Muscle layer of duodenum (tissue), 2 donors: ENCODE measurements at regions not wholly inside any gene's neighbourhood (a gene's known extent, or its start where the extent isn't known, plus 50 kb on each side); places are given as distances from the start of the nearest gene placed in this dataset.

Experiments
- H3K27ac ChIP-seq: one replicate; pipeline ENCODE4 v1.7.0; 2013; ENCODE audit warnings: mild to moderate bottlenecking, low read length
- H3K27me3 ChIP-seq: one replicate; pipeline ENCODE4 v1.7.0; 2013; ENCODE audit warnings: low read depth, mild to moderate bottlenecking, control low read depth, low read length
- H3K36me3 ChIP-seq, 2 donors: one replicate each; pipeline ENCODE4 v1.7.0; 2013; ENCODE audit warnings: low read length in 2 of 2, control low read depth in 1 of 2, mild to moderate bottlenecking in 1 of 2; ENCODE audit not compliant: insufficient read depth in 2 of 2, control insufficient read depth in 1 of 2
- H3K4me1 ChIP-seq, 2 donors: one replicate each; pipeline ENCODE4 v1.7.0; 2013; ENCODE audit warnings: low read length in 2 of 2, mild to moderate bottlenecking in 2 of 2, control low read depth in 1 of 2, moderate library complexity in 1 of 2; ENCODE audit not compliant: insufficient read depth in 2 of 2, control insufficient read depth in 1 of 2
- H3K4me3 ChIP-seq, 2 donors: one replicate each; pipeline ENCODE4 v1.7.0; 2013; ENCODE audit warnings: low read length in 2 of 2, low read depth in 1 of 2, mild to moderate bottlenecking in 1 of 2
- H3K9me3 ChIP-seq, 2 donors: one replicate each; pipeline ENCODE4 v1.7.0; 2013; ENCODE audit warnings: low read length in 2 of 2, control low read depth in 1 of 2, mild to moderate bottlenecking in 1 of 2; ENCODE audit not compliant: control insufficient read depth in 1 of 2
- donor health status: healthy.

DNA sequence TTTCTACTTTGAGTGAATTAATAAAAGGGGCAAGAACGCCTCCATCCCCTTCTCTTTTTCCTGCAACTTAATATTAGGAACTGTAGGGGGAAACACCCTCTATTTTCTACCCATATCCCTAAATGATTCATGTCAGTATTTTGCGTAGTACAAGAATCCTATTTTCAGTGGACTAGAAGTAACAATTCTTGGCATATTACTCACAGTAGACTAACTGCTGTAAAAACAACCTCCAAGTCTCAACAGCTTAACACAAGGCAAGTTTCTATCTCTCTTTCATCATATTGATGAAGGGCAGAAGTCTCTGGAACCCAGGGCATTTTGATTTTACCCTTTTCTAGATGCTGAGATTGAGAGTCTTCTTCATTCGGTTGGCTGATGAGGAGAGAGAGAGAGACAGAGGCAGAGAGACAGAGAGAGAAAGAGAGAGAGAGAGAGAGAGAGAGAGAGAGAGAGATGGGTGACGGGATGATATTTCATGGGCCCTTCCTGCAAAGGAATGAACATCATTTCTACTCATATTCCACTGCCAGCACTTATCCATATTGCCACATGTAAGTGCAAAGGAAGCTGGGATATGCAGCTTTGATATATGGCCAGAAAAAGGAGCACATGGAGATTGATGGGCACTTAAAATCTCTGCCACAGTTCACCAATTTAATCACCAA lies 481.6 kb downstream of the LPIN1 start:
- no peaks in the 10 kb centered on the region for H3K36me3 ChIP-seq
- H3K4me3 ChIP-seq, result no peak overlapping the region
- H3K27ac ChIP-seq, result no peak overlapping the region
- peaks cover 0 to 8% of the 10 kb centered on the region in 2 donors for H3K9me3 ChIP-seq
- peaks cover 0 to 5% of the 10 kb centered on the region in 2 donors for H3K4me1 ChIP-seq
- H3K27me3 ChIP-seq, result no peaks in the 10 kb centered on the region

DNA sequence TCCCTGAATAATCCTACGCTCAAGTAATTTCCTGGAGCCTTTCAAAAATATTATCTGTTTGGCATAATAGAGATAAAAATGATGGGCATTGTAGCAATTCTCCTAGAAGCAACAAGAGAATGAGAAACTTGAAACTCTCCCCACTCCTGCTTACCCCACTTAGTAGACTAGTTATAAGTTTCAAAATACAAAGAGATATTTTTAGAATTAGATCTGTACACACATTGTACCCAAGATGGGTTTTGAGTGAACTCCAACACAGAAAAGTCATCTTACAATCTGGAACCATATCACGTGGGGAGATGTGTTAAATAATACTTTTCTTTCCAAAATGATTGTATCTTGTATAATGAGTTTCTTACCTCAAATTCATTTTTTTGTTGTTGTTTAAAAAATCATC lies 484.9 kb downstream of the LPIN1 start:
- Histone ChIP-seq H3K27me3 (no peaks in the 10 kb centered on the region), H3K4me3 (no peak overlapping the region), H3K9me3 (no peaks in the 10 kb centered on the region), H3K27ac (no peak overlapping the region), H3K36me3 (no peaks in the 10 kb centered on the region), H3K4me1 (peaks cover 0 to 14% of the 10 kb centered on the region in 2 donors)

DNA sequence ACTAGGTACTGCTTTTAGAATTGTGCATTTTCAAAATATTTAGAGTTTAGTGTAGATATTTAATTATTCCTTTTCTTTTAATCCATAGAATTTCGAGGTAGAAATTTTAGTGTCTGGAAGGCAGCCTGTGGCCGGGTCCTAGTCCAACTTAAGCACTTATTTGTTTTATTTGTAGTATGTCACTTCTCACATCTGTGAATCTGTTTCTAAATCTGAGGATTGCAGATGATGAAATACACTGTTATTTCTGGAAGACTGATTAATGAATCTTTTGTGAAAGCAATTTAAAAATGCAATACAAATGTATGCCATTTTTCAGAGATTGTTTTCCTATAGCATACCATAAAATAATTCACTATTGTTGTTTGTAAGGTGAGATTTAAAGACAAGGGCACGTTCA lies 483.9 kb upstream of the TRIB2 start:
- Histone ChIP-seq H3K9me3 (no peaks in the 10 kb centered on the region), H3K4me3 (no peak overlapping the region), H3K36me3 (no peaks in the 10 kb centered on the region), H3K27me3 (no peaks in the 10 kb centered on the region), H3K27ac (no peak overlapping the region), H3K4me1 (peaks cover 0 to 9% of the 10 kb centered on the region in 2 donors)

DNA sequence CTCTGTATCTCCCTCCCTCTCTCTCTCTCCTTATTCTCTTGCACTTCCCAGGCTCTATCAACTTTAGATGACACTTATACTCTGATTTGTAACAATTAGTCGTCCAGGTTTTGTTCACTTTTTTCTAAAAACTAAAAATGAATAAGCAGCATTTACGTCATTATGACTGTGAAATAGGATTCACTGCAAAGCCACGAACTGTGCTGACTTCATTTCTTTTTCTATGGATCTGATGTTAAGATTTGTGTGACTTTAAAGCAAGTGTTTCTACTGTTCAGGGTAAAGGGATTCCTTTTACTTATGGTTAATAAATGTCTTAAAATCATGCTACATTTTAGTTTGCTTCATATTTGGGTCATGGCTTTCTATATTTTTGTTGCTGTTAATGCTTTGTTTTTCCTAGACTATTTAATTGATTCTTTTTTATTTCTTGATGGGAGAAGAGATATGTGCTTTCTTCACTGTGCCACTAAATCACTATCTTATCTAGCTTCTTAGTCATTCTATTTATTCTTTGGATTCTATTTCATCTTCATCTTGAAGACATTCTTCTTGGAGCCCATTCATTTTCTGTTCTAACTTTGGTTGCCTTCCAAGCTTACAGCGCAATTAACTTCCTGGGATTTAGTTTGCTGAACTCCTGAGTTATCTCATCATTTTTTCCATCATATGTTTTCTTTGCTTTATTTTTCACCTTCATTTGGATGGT lies 480.4 kb upstream of the TRIB2 start:
- H3K36me3 ChIP-seq, result no peaks in the 10 kb centered on the region

DNA sequence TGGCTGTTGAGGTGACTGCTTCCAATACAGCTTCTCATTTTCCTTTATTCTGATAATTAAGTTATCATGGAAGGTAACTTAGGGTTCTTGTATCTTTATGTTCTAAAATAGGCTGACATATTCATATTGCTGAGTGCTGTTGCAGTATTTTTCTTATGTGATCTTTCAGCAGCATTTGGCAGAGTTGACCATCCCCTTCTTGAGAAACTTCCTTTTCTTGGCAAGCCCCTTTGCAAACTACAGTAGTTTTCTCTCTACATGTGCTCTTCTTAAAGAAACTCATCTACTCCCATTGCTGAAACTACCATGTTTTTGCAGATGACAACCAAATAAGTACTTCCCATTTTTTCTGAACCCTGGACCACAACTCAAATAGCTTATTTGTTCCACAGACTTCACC lies 476.5 kb upstream of the TRIB2 start:
- peaks cover 0 to 6% of the 10 kb centered on the region in 2 donors for H3K4me1 ChIP-seq
- no peak overlapping the region for H3K27ac ChIP-seq
- H3K4me3 ChIP-seq, result no peak overlapping the region
- H3K27me3 ChIP-seq, result no peaks in the 10 kb centered on the region
- H3K36me3 ChIP-seq, result no peaks in the 10 kb centered on the region
- no peaks in the 10 kb centered on the region for H3K9me3 ChIP-seq

More for the DNA sequence above, 480.4 kb upstream of the TRIB2 start:
- Histone ChIP-seq H3K27ac (no peak overlapping the region), H3K27me3 (no peaks in the 10 kb centered on the region), H3K4me1 (peaks cover 0 to 9% of the 10 kb centered on the region in 2 donors), H3K4me3 (no peak overlapping the region), H3K9me3 (no peaks in the 10 kb centered on the region)

DNA sequence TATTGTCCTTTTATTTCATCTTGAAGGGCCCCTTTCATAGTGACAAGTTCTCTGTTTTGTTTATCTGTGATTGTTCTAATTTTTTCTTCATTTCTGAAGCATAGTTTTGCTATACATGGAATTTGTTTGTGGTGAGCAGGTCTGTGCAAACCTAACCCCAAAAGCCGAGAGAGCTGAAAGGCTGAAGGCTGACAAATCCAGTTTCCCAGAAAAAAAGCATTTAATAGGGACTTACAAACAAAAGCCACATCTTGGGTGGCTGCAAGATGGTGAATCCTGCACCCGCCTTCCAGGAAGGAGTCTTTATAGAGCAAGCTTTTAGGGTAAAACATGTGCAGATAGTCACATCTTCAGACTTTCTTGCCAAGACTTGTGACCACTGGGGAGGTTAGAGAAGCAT lies 473.4 kb upstream of the TRIB2 start:
- Histone ChIP-seq H3K4me1 (no peaks in the 10 kb centered on the region), H3K36me3 (no peaks in the 10 kb centered on the region), H3K4me3 (no peak overlapping the region), H3K9me3 (no peaks in the 10 kb centered on the region), H3K27me3 (no peaks in the 10 kb centered on the region), H3K27ac (no peak overlapping the region)

DNA sequence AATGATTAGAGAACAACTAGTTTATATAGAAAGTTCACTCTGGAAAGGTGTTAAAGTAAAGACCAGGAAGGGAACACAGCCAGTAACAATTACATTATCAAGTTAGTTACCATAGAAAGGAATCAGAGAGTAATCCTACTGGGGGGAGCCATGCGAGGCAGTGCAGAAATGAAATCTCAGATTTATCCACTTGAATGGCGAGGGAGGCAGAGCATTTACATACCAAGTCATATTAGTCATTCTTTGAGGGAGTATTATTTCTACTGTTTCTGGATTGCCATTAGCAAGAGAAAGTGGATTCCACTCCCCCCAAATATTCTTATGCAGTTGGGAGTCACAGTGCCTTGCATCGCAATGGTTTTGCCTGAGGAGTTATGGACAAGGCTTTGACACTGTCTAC lies 472.7 kb upstream of the TRIB2 start:
- H3K27ac ChIP-seq, result no peak overlapping the region
- H3K9me3 ChIP-seq, result no peaks in the 10 kb centered on the region
- H3K4me3 ChIP-seq, result no peak overlapping the region
- H3K4me1 ChIP-seq, result no peaks in the 10 kb centered on the region
- H3K27me3 ChIP-seq, result no peaks in the 10 kb centered on the region
- H3K36me3 ChIP-seq, result no peaks in the 10 kb centered on the region

DNA sequence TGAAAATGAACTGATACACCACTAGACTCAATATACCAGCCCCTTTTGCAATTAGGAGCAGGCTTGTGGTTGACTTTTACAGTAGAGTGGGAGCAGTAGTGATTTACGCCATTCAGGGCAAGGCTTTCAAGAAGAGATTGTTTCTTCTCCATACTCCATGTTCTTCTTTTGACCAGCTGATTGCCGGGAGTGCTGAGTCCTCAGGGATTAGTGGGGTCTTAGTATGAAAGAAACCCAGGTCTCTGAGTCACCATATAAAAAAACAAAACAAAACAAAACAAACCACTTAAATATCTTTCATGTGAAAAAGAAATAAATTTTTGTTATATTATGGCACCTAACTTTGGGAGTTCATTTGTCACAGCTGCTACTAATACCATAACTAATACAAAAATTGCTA lies 465.6 kb upstream of the TRIB2 start:
- no peaks in the 10 kb centered on the region for H3K36me3 ChIP-seq
- no peak overlapping the region for H3K4me3 ChIP-seq
- H3K27ac ChIP-seq, result no peak overlapping the region
- no peaks in the 10 kb centered on the region for H3K4me1 ChIP-seq
- no peaks in the 10 kb centered on the region for H3K27me3 ChIP-seq
- H3K9me3 ChIP-seq, result no peaks in the 10 kb centered on the region

DNA sequence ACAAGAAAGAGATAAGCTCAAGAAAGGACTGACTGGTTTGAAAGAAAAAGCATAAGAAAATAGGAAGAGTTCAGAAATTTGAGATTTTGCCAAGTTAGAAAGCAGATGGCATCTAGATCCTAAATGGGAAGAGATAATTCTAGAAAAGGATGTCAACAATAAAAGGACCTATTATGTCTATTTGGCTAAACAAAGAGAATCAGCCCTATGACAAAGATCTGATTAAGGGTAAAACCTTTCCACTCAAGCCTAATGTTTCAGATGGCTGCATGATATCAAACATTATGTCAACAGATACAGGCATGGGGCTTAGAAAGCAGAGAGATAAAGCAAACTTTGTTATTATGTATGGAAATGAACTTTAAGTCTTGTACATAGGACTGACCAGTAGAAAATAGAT lies 465.0 kb upstream of the TRIB2 start:
- no peak overlapping the region for H3K27ac ChIP-seq
- no peaks in the 10 kb centered on the region for H3K4me1 ChIP-seq
- H3K9me3 ChIP-seq, result no peaks in the 10 kb centered on the region
- H3K36me3 ChIP-seq, result no peaks in the 10 kb centered on the region
- H3K4me3 ChIP-seq, result no peak overlapping the region
- no peaks in the 10 kb centered on the region for H3K27me3 ChIP-seq

DNA sequence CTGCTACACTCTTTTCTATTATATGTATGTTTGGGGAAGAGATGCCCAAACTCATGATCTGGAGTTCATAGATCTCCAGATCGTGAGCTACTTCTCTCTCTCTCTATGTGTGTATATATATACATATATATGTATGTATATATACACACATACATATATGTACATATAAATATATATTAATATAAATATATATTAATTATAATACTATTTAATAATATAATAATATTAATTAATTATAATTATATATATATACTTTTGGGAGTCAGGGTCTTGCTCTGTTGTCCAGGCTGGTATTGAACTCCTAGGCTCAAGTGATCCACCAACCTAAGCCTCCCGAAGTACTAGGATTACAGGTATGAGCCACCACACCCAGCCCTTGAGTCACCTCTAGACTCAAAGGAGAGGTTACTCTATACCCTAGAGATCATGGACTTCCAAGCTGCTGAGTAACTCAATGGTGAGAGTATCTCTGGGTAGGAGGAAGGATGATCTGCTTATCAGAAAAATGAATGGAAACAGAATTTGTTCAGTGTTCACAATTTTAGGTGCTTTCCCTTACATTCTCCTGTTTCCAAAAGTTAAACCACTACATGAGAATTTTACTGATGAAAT lies 463.5 kb upstream of the TRIB2 start:
- no peak overlapping the region for H3K27ac ChIP-seq
- H3K4me3 ChIP-seq, result no peak overlapping the region
- no peaks in the 10 kb centered on the region for H3K36me3 ChIP-seq
- H3K9me3 ChIP-seq, result no peaks in the 10 kb centered on the region
- H3K27me3 ChIP-seq, result no peaks in the 10 kb centered on the region
- peaks cover 0 to 5% of the 10 kb centered on the region in 2 donors for H3K4me1 ChIP-seq

DNA sequence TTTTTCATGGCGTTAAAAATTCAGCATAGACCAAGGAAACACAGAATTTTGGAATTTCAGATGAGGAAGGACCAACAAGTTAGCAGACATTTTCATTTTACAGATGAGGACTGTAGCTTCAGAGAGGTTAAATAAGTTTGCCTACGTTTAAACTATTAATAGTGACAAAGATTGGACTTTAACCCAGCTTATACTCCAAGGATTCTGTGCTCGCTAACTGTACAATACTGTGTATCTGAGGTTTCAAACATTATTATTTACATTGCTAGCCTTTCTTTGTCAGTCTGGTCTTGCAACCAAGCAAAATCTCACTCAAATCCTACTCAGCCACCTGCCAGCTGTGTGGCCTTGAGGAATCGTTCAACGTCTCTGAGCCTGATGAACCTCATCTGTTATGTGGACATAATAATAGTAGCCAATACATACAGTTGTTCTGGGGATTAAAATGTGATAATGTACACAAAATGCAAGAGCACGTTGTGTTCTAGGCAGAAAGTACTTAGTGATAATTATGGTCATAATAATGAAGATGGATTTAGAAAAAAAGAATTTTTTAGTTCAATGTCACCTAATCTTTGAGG lies 462.4 kb upstream of the TRIB2 start:
- no peaks in the 10 kb centered on the region for H3K9me3 ChIP-seq

More for the DNA sequence above, 462.4 kb upstream of the TRIB2 start:
- H3K27ac ChIP-seq, result no peak overlapping the region
- no peaks in the 10 kb centered on the region for H3K36me3 ChIP-seq
- no peaks in the 10 kb centered on the region for H3K27me3 ChIP-seq
- H3K4me1 ChIP-seq, result peaks cover 0 to 5% of the 10 kb centered on the region in 2 donors
- no peak overlapping the region for H3K4me3 ChIP-seq
